Skeletal muscle cell (primary cell): ENCODE measurements at regions not wholly inside any gene's neighbourhood (a gene's known extent, or its start where the extent isn't known, plus 50 kb on each side); places are given as distances from the start of the nearest gene placed in this dataset.

ENCODE experiments used
- DNase-seq: peaks from one replicate; pipeline ENCODE4 v3.0.0-alpha.2; 2010; ENCODE audit warnings: low read depth
- H3K4me3 ChIP-seq: 2 replicates; pipeline ENCODE4 v1.5.1; 2011; ENCODE audit warnings: low read depth, mild to moderate bottlenecking, control low read depth, low read length, moderate library complexity

- no peak overlapping the region for H3K4me3 ChIP-seq
- DNase-seq: no peak
Observed at GRCh38 chr4:65738134-65738533, 67.8 kb upstream of the EPHA5 start.

GRCh38 chr4:65737672-65738071 is 67.4 kb upstream of the EPHA5 start:
- no peak for DNase-seq
- no peak overlapping the region for H3K4me3 ChIP-seq

- no peak overlapping the region for H3K4me3 ChIP-seq
- DNase-seq: no peak
Observed at GRCh38 chr4:65724973-65725372, 54.7 kb upstream of the EPHA5 start.
